Dedifferentiated amniotic fluid mesenchymal stem cell (primary cell): ENCODE measurements at regions not wholly inside any gene's neighbourhood (a gene's known extent, or its start where the extent isn't known, plus 50 kb on each side); places are given as distances from the start of the nearest gene placed in this dataset.

Source experiments
- DNase-seq: peaks from one replicate; pipeline ENCODE4 v3.0.0-alpha.2; 2016; ENCODE audit errors: extremely low spot score

GRCh38 chr14:97642631-97643030 is 845.4 kb downstream of the VRK1 start:
- DNase-seq: no peak

- DNase-seq: no peak
Measured at GRCh38 chr14:97644365-97644764, 847.2 kb downstream of the VRK1 start.

GRCh38 chr14:97649752-97650151 is 852.6 kb downstream of the VRK1 start:
- DNase-seq: no peak

DNA sequence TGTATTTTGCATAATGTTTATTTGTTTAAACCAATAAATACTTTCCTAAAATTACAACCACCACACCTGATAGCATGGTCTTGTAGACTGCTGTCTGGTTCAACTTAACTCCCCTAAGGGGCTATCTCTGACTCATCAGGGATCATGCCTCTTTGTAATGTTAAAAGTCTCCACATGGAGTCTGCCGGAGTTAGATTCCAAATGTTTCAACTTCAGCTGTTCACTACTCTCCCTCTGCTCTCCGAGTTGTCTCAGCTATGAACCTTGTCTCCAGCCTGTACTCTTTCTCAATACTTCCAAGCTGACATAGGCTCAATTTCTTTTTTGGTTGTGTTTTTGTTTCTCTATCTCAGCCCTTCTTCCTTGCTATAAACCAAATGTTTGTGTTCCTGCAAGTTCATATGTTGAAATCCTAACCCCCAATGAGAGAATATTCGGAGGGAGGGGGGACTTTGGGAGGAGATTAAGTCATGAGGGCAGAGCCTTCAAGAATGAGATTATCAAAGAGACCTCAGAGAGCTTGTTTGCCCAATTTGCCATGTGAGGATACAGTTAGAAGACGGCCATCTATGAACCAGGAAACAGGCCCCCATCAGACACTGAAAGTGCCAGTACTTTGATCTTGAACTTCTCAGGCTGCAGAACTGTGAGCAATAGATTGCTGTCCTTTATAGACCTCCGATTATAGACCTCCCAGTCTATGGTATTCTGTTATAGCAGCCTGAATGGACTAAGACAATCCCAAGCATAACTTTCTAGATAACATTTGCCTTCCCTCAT is 858.2 kb downstream of the VRK1 start:
- no peak for DNase-seq

DNA sequence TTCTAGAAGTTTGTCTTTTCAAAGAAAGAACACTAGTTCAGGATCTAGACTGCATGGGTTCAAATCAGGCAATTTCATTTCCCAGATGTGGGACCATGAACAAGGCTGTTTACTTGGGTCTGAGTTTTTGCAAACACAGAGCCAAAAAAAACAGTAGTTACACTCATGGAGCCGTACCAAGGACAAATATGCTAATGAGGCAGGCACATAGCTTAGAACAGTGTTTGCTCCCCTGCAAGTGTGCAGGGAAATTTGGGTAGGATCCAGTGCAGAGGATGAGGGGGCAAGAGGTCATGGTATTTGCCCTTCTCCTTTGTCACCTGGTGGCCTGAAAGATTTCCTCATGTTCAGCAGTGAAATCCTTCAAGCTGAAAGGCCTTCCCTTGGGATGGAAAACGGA is 860.4 kb downstream of the VRK1 start:
- DNase-seq: no peak

- no peak for DNase-seq
Measured at GRCh38 chr14:97687944-97688630, 890.9 kb downstream of the VRK1 start.

DNA sequence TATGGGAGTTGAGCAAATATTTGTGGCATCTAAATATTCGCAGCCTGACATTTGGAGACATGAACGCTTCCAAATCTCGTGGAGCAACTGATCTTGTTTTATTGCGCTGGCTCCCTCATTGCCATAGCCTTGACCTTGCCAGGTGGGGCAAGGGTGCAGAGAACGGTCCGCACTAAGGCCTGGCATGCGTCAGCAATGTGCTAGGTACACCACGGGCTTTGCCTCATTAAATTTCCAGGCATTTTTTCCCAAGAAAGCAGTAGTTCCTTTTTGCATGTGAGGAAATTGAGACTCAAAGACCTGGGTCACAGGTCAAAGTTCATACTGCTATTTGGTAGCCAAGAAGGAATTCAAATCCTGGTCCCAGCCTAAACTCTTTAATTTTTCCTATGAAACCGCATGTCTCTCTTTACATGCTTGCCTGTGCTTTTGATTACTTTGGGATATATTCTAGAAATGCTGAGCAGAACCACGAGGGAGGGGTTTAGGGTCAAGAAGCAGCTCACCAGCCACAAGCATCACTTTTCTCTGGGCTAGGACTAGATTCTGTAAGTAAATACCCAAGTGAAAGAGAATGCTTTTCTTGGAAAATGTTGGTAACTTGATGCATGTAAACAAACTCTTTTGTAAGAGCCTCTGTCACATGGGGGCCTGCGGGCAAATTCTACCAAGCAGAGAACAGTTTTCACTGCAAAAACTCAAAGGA is 891.6 kb downstream of the VRK1 start:
- DNase-seq: no peak

DNA sequence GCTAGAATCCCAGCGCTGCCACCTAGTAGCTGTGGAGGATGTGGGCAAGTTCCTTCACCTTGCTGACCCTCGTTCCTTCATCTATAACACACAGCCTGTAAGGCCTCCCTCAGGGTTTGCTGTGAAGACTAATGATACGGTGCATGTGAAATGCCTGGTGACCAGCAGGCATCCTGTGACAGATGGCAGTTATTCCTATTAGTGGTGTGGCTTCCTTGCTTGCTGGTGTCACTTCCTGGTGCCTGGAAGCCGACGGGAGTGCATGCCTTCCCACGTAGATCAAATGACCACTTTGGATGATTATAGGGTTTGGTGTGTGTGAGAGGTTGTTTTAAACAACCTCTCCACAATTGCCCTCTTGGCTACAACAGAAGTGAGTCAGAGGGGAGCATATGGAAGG is 894.9 kb downstream of the VRK1 start:
- no peak for DNase-seq

- DNase-seq: no peak
Measured at GRCh38 chr14:97695456-97695981, 898.3 kb downstream of the VRK1 start.

- DNase-seq: no peak
Measured at GRCh38 chr14:97697772-97698171, 900.6 kb downstream of the VRK1 start.

GRCh38 chr14:97699026-97699425 is 901.8 kb downstream of the VRK1 start:
- no peak for DNase-seq

GRCh38 chr14:97703006-97703760 is 906.0 kb downstream of the VRK1 start:
- no peak for DNase-seq

- no peak for DNase-seq
Measured at GRCh38 chr14:97704316-97704885, 907.2 kb downstream of the VRK1 start.

- DNase-seq: no peak
Measured at GRCh38 chr14:97705107-97705506, 907.9 kb downstream of the VRK1 start.

DNA sequence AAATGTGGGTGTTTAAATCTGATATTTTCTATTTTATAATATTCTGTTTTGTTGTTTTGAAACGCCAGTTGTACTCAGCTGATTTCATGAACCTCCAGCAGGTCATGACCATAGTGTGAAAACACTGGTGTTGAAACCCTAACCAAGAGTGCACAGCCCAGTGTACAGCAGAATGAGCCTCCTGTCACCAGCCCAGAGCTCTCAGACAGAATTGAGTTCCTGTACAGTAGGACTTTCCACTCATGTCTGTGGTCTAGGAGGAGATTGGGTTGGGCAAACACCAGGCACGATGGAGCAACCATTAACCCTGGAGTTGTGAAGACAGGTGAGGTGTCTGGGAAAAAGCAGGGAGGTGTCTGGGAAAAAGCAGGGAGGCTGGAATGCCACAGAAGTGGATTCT is 908.8 kb downstream of the VRK1 start:
- no peak for DNase-seq

DNA sequence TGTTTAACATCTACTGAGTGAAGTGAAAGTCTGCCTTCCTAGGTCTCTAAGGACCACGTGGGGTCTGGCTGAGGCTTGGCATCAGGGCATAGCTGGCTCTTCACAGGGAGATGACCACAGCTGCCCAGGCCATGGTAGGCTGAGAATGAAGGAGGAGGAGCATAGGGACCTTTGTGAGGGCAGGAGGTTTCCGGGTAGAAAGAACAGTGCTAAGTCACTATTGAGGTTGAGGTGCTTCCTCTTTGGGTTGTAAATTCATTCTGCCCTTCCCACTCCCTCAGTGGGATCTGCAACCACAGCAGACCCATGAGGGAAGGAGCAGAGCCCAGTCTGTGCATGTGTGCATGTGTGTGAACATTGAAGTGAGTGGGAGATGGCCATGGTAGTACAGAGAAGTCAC is 909.6 kb downstream of the VRK1 start:
- DNase-seq: no peak

DNA sequence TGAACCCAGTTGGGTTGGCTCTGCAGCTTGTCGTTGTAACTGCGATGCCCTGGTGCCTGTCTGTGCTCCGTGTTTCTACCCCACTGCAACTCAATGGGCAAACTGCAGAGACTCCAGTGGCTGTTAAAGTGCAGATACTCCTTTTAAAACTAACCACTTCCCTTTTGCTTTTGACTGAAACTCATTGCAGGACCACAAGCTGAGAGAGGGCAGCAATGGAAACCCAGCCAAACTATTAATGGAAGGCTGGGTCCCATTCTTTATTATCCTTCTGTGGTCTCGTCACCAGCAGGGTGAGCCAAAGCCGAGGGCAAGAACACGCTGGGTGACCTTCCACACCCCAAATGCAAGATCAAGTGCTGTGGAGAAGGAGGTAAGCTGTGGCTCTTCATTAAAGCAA is 910.4 kb downstream of the VRK1 start:
- DNase-seq: no peak

GRCh38 chr14:97709552-97709951 is 912.4 kb downstream of the VRK1 start:
- no peak for DNase-seq

DNA sequence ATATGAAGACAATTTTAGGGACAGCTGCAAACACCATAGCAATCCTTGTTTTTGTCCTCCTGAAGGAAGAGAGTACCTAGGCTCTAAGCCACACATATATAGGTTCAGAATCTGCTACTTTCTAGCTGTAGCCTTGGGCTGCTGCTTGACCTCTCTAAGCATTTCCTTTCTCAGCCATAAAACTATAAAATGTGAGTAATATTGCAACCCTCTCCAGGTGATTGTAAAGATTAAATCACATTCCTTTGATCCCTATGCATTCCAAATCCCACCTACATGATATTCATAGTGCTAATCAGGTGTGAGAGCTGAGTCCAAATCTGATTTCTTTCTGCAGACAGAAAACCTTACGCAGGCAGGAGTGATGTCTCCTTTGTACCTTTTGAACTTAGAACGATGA is 913.5 kb downstream of the VRK1 start:
- no peak for DNase-seq

GRCh38 chr14:97712471-97712870 is 915.3 kb downstream of the VRK1 start:
- no peak for DNase-seq

DNA sequence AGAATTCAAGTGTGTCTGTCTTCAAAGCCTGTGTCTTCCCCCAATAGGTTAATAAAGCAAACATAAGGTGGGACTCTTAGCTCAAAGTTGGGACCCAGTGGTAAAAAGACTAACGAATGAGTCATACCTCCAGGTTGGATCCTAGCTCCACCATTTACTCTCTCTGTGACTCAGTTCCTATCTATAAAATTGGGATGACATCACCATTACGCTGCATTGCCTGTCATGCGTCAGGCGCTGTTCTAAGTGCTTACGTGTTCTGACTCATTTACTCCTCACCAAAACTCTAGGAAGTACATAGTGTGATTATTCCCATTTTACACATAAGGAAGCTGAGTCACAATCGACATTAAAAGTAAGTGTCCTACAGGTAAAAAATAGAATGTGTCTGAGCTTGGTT is 915.8 kb downstream of the VRK1 start:
- DNase-seq: no peak
